T-helper 22 cell (primary cell): ENCODE measurements at regions not wholly inside any gene's neighbourhood (a gene's known extent, or its start where the extent isn't known, plus 50 kb on each side); places are given as distances from the start of the nearest gene placed in this dataset.
"Not testable (repeated sequence)": the region's sequence is repeated elsewhere in the genome, so short reads cannot be mapped to it uniquely, and the experiment has no call there.

Source experiments
- DNase-seq: peaks from one replicate; pipeline ENCODE4 v3.0.0-alpha.2; 2020; ENCODE audit warnings: low read depth

- DNase-seq = no peak
These were observed 288.7 kb downstream of the MDFIC start for GRCh38 chr7:115210552-115210951.

DNA sequence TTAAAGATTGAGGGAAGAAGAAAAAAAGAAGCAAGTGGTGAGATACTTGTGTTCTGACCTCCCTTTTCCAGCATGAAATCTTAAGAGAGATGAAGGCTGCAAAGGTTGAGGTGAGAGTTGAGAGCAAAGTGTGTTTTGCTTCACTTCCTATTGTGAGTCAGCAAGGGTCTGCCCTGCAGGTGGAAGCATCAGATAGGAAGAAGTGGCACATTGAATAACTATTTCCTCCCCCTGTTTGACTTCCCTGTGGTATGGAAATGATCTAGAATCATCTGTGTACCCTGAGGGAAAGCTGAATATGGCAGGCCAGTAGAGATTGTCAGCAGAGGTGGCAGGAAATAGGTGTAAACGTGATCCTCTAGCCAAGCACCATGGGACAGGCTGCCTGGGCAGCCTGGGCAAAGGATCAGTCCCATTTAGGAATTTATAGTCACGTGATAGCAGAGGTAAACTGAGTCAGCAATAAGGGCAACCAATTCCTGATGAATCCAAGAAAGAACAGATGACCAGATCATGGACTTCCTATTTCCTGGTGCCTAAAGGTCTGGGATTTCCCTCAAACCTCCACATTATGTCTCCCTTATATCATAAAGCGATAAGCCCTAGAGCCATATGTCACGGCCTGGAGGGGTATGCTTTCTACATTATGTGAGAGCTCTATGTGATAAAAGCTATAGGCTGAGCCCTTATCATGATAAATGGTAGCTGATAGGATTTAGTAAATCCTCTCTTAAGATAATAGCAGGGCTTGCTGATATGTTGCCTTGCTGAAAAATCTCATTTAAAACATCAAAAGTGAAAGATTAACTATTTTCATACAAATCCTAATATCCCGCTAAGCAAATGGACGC is 287.0 kb downstream of the MDFIC start:
- DNase-seq = no peak

- not testable (repeated sequence) for DNase-seq
These were observed 284.5 kb downstream of the MDFIC start for GRCh38 chr7:115206374-115206773.

DNA sequence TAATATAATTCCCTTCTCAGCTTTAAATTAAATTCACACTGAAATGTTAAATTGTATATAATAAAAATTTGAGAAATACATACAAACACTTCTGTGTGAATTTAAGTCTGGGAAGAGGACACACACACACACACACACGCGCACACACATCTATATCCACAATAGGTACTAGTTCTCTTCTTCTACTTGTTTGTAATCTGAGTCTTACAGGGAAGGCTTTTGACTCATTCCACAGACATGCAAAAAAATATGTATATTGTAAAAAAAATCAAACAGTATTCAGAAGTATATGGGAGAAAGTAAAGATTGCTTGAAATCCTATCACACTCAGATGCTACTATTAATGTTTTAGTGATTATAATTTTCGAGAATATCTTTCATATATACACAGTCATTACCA is 276.2 kb downstream of the MDFIC start:
- no peak for DNase-seq

DNA sequence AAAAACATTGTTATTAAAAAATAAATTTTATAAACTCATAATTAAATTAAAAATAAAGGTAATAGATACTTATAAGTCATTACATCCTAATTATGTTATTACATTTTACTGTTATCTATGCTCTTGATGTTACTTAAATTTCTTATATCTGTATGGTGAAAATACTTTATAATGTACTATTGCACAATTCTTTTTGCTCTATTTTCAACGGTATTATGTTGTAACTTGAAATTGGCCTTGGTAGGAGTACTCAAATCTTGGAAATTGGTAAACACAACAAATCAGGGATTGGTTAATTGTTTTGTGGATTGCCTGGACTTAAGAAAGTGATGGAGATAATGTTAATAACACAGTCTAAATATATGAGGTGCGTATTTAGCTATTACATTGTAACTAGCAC is 273.3 kb downstream of the MDFIC start:
- DNase-seq = no peak

- no peak for DNase-seq
These were observed 269.6 kb downstream of the MDFIC start for GRCh38 chr7:115191526-115191925.

- DNase-seq = no peak
These were observed 261.6 kb downstream of the MDFIC start for GRCh38 chr7:115183431-115184057.

DNA sequence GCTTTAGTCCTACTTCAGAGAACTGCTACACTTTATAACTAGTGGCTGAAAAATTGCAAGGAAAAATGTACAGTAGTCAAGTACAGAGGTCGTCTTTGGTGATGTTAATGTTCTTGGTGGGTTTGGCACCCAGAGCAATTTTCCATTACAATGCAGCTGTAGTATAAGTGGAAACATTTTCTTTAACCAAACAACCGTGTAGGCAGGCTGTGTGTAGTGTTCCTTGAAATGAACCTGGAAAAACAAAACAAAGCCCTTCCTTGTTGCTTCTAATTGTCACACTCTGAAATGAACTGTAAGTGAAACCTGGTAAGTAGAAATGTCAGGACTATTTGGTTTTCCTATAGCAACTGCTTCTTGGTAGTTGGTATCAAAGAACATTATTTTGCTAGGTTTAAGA is 256.9 kb downstream of the MDFIC start:
- DNase-seq = no peak

DNA sequence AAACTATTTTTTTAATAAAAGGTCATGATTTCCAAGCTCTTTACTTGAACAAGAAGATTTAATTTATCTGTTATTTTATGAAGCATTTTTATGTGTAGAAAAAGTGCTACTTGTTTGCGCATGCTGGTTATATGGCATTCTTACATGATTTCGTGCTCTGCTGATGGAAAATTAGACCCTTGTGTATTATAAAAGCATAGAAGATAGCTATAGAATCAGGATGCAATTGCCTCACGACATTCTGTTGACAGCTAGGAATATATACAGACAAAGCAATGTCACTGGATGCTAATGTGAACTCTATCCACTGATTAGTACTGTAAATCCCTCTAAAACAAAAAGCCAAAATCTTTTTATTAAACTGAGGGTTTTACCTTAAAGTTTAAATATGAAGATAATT is 255.9 kb downstream of the MDFIC start:
- no peak for DNase-seq

DNA sequence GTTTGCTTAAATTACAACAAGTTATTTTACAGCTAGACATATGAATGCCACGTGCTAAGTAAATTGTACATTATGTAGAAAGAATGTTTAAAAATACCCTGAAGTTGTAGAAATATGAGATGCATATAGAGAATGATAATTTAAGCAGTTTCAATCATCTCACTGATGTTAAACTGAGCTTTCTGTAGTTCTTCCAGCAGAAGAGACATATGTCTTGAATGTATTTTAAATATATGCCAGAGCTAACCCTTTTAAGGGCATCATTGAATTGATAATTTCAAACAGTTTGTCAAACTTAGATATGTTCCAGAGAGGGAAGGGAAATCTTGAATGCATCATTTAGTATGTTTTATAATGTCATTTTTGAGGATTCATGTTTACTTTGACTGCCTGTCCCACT is 255.2 kb downstream of the MDFIC start:
- no peak for DNase-seq

DNA sequence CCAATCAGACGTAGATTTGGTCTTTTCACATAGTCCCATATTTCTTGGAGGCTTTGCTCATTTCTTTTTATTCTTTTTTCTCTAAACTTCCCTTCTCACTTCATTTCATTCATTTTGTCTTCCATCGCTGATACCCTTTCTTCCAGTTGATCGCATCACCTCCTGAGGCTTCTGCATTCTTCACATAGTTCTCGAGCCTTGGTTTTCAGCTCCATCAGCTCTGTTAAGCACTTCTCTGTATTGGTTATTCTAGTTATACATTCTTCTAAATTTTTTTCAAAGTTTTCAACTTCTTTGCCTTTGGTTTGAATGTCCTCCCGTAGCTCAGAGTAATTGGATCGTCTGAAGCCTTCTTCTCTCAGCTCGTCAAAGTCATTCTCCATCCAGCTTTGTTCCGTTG is 250.5 kb downstream of the MDFIC start:
- DNase-seq = not testable (repeated sequence)

DNA sequence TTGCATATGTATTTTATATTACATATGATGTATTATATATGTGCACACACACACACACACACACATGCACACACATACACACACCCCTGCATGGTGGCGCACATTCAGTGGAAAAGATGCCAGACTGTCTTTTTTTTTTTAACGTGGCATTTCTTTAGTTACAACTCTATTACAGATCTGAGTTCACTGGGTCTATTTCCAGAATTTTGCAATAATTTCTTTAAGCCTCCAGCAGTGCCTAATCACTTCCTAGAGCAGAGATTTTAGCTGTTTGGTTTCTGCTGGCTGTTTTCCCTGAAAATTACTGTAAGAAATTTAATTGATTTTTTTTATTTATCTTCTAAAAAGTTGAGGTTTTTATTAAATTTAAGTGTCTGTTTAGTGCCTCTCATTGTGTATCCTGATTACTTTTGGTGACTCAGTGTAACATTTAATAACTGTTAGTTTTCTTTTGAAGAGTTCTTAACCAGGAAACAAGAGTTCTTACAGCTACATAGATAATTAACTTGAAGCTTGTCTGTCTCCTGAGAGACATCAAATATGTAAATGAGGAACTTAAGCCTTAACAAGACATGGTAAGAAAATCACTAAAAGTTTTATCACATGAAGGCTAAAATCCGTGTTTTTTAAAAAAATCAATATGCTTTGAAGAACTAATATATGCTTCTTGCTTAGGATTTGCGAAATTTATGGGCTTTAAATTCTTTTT is 232.0 kb downstream of the MDFIC start:
- DNase-seq = no peak

DNA sequence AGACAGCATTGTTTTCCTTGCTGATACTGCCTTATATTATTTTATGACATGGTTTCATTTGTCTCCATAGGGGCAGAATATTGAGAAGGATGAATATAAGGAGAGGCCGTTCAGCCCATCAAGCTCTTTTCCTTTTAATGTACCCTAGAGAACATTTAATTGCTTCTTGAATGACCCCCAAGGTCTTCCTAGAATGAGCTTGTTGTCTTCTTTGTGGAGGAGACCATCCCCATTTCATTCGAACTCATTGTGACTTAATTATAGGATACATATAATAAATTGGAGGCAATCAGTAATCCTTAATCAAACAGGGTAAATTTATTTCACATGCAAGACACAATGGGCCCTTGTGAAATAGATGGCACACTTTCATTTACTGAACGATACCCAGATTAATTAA is 231.3 kb downstream of the MDFIC start:
- DNase-seq = no peak

DNA sequence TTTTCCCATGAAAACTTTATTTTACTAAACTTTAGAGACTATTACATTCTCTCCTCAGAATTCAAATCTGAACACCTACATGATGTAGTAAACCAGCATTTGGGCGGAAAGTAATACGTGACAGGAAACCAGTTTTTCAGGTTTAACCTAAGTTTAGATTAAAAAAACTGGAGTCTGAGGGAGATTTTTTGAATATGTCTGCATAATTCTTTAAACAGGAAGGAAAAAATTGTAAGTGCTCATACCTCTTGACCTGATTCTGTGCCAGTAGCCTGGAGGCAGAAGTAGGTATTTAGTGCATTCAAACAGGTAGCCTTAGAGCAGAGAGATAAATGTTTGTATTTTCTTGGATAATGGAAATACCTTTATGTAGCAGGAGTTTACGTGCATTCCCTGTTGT is 224.3 kb downstream of the MDFIC start:
- DNase-seq = no peak

GRCh38 chr7:115145512-115145911 is 223.6 kb downstream of the MDFIC start:
- DNase-seq = no peak

DNA sequence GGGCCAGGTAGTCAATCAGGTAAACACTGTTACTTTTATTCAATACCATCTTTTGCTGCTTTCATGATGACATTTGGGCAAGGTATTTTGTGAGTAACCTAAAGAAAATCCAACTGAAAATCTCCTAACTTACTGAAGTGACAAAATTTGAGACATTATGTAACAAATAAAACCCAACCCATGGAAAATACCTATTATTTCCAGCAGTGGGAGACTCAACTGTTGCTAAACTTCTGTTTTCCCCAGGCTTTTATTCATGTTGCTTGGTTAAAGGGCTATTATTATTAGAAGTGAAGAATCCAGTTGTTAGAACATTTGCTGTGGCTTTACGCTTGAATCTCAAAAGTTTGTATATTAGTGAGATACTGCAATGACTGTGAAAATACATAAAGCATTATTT is 215.9 kb downstream of the MDFIC start:
- DNase-seq = no peak

DNA sequence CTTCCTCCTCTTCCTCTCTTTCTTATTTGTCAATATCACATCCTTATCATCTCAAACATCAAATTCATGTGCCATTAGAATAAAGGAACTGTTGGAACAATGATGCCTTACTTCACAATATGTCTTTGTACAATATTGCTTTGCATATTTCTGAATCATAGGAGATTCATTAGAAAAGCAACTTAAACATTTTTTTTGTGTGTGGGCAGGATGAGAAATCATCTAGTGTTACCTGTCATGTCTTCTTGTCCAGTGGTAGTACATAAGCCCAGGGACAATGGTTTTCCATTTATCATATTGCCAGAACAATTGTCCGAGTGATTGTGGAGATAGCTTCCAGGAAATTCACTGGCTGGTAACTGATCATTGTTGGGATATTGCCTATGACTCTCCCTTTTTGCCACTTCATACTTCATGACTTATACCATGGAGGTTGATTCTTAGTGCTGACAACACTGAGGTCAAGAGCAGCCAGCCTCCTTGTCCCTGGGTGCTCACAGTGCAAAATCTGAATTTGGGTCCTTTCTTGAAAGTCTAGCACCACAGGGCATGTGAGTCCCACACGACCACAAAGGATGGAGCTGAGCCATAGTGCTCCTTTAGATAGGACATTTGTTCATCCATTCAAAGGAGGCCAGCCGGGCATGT is 215.0 kb downstream of the MDFIC start:
- no peak for DNase-seq

DNA sequence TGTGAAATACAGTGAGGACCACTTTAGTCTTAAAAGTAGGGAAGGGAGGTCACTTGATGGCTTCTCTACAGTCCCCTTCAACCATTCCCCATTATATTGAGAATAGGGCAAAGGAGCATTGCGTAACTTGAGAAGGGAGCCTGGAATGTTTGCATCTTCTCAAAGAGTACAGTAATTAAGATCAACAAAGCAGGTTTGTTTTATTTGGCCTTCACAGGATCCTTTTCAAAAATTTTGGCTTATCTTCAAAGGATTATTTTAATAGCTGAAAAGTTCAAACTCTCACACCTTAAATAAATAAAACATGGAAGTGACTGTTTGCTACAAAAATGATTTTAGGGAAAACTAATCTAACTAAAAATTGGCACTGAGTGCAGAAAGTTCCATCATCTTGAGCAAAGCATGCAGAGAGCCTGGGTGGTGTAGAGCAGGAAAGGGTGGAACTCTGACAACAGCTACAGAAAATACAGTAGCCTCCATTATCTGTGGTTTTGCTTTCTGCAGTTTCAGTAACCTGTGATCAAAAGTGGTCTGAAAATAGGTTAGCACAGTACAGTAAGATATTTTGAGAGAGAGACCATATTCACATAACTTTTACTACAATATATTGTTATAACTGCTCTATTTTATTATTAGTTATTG is 214.0 kb downstream of the MDFIC start:
- no peak for DNase-seq

DNA sequence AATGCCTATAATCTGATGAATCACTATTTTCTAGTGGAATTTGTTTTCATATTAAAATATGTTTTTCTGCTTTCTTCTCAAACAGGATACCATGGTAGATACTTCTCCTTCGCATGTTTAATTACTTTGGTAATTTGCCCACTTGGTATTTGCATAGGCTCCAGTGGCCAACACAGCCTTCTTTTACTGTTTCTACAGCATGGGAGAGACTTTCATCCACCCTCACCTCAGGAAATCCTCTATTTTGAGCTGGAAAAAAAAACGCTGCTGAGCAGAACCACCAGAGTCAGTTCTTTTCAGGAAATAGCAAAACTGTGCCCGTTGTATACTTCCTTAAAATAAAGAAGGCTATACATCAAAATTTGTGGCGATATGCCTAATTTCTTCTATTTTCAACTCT is 213.3 kb downstream of the MDFIC start:
- DNase-seq = no peak

DNA sequence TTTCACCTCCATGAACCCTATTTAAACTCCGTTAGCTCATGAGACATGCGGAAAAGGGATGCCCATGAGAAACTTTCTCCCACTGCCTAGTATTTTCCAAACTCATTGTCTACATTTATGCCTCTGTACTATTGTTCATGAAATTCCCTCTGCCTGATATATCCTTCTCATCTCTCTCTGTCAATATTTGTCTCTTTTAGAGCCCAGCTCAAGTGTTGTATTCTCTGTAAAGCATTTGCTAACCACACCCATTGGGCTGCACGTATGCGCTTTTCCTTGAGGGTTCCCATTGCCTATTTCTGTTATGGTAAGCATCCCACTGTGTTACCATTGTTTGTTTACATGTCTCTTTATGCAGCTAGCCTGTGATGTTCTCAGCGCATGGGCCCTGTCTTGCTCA is 211.4 kb downstream of the MDFIC start:
- no peak for DNase-seq

DNA sequence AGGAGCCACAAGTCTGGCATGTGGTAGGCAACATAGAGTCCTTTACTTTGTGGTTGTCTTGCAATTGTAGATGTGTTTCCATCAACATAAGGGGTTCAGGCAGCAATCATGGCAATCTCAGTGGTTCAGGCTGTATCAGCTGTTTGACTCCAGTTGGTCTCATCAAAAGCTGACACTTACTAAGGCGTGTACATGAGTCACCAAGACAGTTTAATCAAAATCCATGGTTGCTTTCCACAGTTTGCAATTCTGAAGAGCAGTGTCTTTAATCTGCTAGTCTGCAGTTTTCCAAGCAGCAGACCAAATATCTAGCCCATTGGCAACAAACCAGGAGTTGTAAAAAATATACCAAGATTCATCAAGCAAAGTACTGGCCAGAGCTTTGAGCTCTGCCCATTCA is 210.2 kb downstream of the MDFIC start:
- DNase-seq = no peak

DNA sequence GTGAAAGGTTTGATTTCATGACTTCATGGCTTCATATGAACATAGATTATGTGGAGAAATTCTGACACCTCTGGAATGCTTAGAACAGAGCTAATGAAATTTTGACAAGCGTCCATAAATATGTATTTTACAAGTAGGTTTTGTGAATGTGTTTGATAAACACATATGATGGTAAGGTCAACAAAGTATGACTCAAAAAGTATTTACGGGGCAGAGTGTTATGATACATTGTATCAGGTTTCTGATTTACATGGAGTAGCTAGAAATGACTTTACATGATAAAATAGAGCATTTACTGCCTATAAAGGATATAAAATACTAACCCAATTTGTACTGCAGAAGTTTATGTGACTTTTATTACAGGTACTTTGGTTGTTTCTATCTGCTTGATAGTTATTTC is 206.3 kb downstream of the MDFIC start:
- no peak for DNase-seq
